ENCODE measurements at regions not wholly inside any gene's neighbourhood (a gene's known extent, or its start where the extent isn't known, plus 50 kb on each side); places are given as distances from the start of the nearest gene placed in this dataset.

DNA sequence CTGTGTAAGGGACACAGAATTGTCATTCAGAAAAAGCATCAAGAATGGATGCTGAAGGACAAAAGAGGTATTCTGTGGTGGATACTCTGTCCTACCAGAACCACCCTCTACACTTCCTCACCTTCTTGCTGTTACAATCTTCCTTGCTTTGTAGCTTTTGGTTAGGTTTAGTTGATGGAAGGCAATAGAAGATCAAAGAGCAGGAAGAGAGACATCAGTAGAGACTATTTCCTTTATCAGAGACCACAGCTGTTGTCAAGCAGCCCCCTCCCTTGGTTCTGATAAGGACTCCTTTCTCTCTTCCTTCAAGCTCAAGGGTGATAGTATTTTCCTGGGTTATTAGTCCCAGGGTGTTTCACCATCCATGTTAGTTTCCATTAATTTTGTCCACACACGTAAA lies 84.7 kb upstream of the ALCAM start:
- TF ChIP-seq CTCF (IDR thresholded peaks at IDR 0.05) (no peak), EZH2 (IDR thresholded peaks at IDR 0.05) (no peak)

All from neural progenitor cell (in vitro differentiated cells).